Chondrocyte (in vitro differentiated cells): ENCODE measurements at regions not wholly inside any gene's neighbourhood (a gene's known extent, or its start where the extent isn't known, plus 50 kb on each side); places are given as distances from the start of the nearest gene placed in this dataset.
"Not testable (repeated sequence)": the region's sequence is repeated elsewhere in the genome, so short reads cannot be mapped to it uniquely, and the experiment has no call there.

Experiments used
- DNase-seq: peaks from one replicate; pipeline ENCODE4 v3.0.0; 2021; ENCODE audit warnings: mixed read lengths, low spot score
- H3K27ac Mint-ChIP-seq: one replicate; pipeline ENCODE4 v1.8.0; 2021; ENCODE audit warnings: mild to moderate bottlenecking, moderate library complexity, mixed read lengths; ENCODE audit not compliant: unreplicated experiment
- H3K27me3 Mint-ChIP-seq: 2 replicates; pipeline ENCODE4 v1.8.0; 2021; ENCODE audit warnings: low read depth, mixed read lengths
- H3K36me3 Mint-ChIP-seq: 2 replicates; pipeline ENCODE4 v1.8.0; 2021; ENCODE audit warnings: low read depth, mixed read lengths
- H3K4me1 Mint-ChIP-seq: 2 replicates; pipeline ENCODE4 v1.8.0; 2021; ENCODE audit warnings: low read depth, mild to moderate bottlenecking, mixed read lengths
- H3K4me3 Mint-ChIP-seq: one replicate; pipeline ENCODE4 v1.8.0; 2021; ENCODE audit warnings: mild to moderate bottlenecking, moderate library complexity, mixed read lengths; ENCODE audit not compliant: unreplicated experiment
- H3K9me3 Mint-ChIP-seq: 2 replicates; pipeline ENCODE4 v1.8.0; 2021; ENCODE audit warnings: low read depth, mixed read lengths
- CTCF ChIP-seq: fragments of 200-600 bp; sonication (generic); IDR thresholded peaks from 2 replicates; pipeline ENCODE4 v1.5.0; 2021; ENCODE audit warnings: antibody characterized with exemption, mild to moderate bottlenecking, moderate library complexity

GRCh38 chr4:85180533-85180932 lies 214.0 kb upstream of the WDFY3 start:
- TF ChIP-seq CTCF: no peak
- Mint-ChIP-seq H3K9me3 (no peaks in the 10 kb centered on the region), H3K36me3 (no peaks in the 10 kb centered on the region), H3K4me1 (no peaks in the 10 kb centered on the region), H3K27ac (no peak overlapping the region), H3K27me3 (peaks cover 11% of the 10 kb centered on the region), H3K4me3 (no peak overlapping the region)
- no peak for DNase-seq

- Mint-ChIP-seq H3K36me3 (no peaks in the 10 kb centered on the region), H3K4me1 (no peaks in the 10 kb centered on the region), H3K27ac (no peak overlapping the region), H3K4me3 (no peak overlapping the region), H3K9me3 (peaks cover 9% of the 10 kb centered on the region), H3K27me3 (peaks cover 12% of the 10 kb centered on the region)
- TF ChIP-seq CTCF: no peak
- no peak for DNase-seq
These were observed 220.6 kb upstream of the WDFY3 start for GRCh38 chr4:85187106-85187505.

GRCh38 chr4:85196015-85196414 lies 229.5 kb upstream of the WDFY3 start:
- not testable (repeated sequence) for H3K4me1 Mint-ChIP-seq, H3K27ac Mint-ChIP-seq, H3K36me3 Mint-ChIP-seq, DNase-seq, H3K27me3 Mint-ChIP-seq, H3K4me3 Mint-ChIP-seq
- peaks cover 35% of the 10 kb centered on the region for H3K9me3 Mint-ChIP-seq

GRCh38 chr4:85200106-85200505 lies 233.6 kb upstream of the WDFY3 start:
- Mint-ChIP-seq H3K27ac (no peak overlapping the region), H3K36me3 (peaks cover 4% of the 10 kb centered on the region), H3K9me3 (peaks cover 36% of the 10 kb centered on the region), H3K4me1 (no peaks in the 10 kb centered on the region), H3K27me3 (peaks cover 3% of the 10 kb centered on the region), H3K4me3 (no peak overlapping the region)
- no peak for DNase-seq
- no peak for TF ChIP-seq CTCF

- Mint-ChIP-seq H3K36me3 (peaks cover 2% of the 10 kb centered on the region), H3K27ac (no peak overlapping the region), H3K4me1 (no peaks in the 10 kb centered on the region), H3K9me3 (peaks cover 34% of the 10 kb centered on the region), H3K27me3 (peaks cover 3% of the 10 kb centered on the region), H3K4me3 (no peak overlapping the region)
- DNase-seq: no peak
- TF ChIP-seq CTCF: no peak
These were observed 242.7 kb upstream of the WDFY3 start for GRCh38 chr4:85209161-85209560.

- Mint-ChIP-seq H3K36me3 (no peaks in the 10 kb centered on the region), H3K27ac (no peak overlapping the region), H3K4me3 (no peak overlapping the region), H3K9me3 (peaks cover 23% of the 10 kb centered on the region), H3K27me3 (no peaks in the 10 kb centered on the region), H3K4me1 (no peaks in the 10 kb centered on the region)
- DNase-seq: no peak
- TF ChIP-seq CTCF: no peak
These were observed 243.9 kb upstream of the WDFY3 start for GRCh38 chr4:85210353-85210752.

- H3K36me3 Mint-ChIP-seq, H3K27ac Mint-ChIP-seq, H3K27me3 Mint-ChIP-seq, H3K4me1 Mint-ChIP-seq, H3K4me3 Mint-ChIP-seq, DNase-seq: not testable (repeated sequence)
- H3K9me3 Mint-ChIP-seq: peaks cover 31% of the 10 kb centered on the region
These were observed 250.1 kb upstream of the WDFY3 start for GRCh38 chr4:85216571-85216970.
